ENCODE measurements at regions not wholly inside any gene's neighbourhood (a gene's known extent, or its start where the extent isn't known, plus 50 kb on each side); places are given as distances from the start of the nearest gene placed in this dataset.
"Not testable (repeated sequence)": the region's sequence is repeated elsewhere in the genome, so short reads cannot be mapped to it uniquely, and the experiment has no call there.

- Histone ChIP-seq H3K9ac (ENCODE audit: low read length in 5 of 5) (no peak overlapping the region), H3K4me1 (ENCODE audit: control insufficient read depth in 5 of 5, insufficient read depth in 5 of 5, low read length in 5 of 5) (peaks cover 0 to 6% (median 0%) of the 10 kb centered on the region in 5 donors), H3K27me3 (ENCODE audit: control insufficient read depth in 5 of 5, insufficient read depth in 4 of 5, low read length in 5 of 5) (no peaks in the 10 kb centered on the region), H3K9me3 (ENCODE audit: control insufficient read depth in 5 of 5, low read length in 5 of 5) (peaks cover 0 to 10% (median 0%) of the 10 kb centered on the region in 5 donors), H3K4me3 (ENCODE audit: low read depth in 1 of 5, low read length in 5 of 5) (no peak overlapping the region), H3K36me3 (ENCODE audit: control insufficient read depth in 5 of 5, insufficient read depth in 5 of 5, low read length in 5 of 5) (no peaks in the 10 kb centered on the region), H3K27ac (ENCODE audit: low read depth, low read length) (no peak overlapping the region)
Observed at GRCh38 chr2:33909945-33910695, 311.0 kb upstream of the FAM98A start.

GRCh38 chr2:33907866-33908265 is 308.8 kb upstream of the FAM98A start:
- no peak overlapping the region for H3K9ac ChIP-seq (ENCODE audit: low read length in 5 of 5)
- no peaks in the 10 kb centered on the region for H3K36me3 ChIP-seq (ENCODE audit: control insufficient read depth in 5 of 5, insufficient read depth in 5 of 5, low read length in 5 of 5)
- H3K9me3 ChIP-seq (ENCODE audit: control insufficient read depth in 5 of 5, low read length in 5 of 5), result no peaks in the 10 kb centered on the region

GRCh38 chr2:33906129-33906528 is 307.0 kb upstream of the FAM98A start:
- H3K9ac ChIP-seq (ENCODE audit: low read length in 5 of 5); H3K27ac ChIP-seq (ENCODE audit: low read depth, low read length); H3K27me3 ChIP-seq (ENCODE audit: control insufficient read depth in 5 of 5, insufficient read depth in 4 of 5, low read length in 5 of 5); H3K9me3 ChIP-seq (ENCODE audit: control insufficient read depth in 5 of 5, low read length in 5 of 5); H3K36me3 ChIP-seq (ENCODE audit: control insufficient read depth in 5 of 5, insufficient read depth in 5 of 5, low read length in 5 of 5); H3K4me1 ChIP-seq (ENCODE audit: control insufficient read depth in 5 of 5, insufficient read depth in 5 of 5, low read length in 5 of 5); H3K4me3 ChIP-seq (ENCODE audit: low read depth in 1 of 5, low read length in 5 of 5): not testable (repeated sequence)

More at GRCh38 chr2:33907866-33908265, 308.8 kb upstream of the FAM98A start:
- H3K4me3 ChIP-seq (ENCODE audit: low read depth in 1 of 5, low read length in 5 of 5), result no peak overlapping the region
- H3K27ac ChIP-seq (ENCODE audit: low read depth, low read length), result no peak overlapping the region
- H3K27me3 ChIP-seq (ENCODE audit: control insufficient read depth in 5 of 5, insufficient read depth in 4 of 5, low read length in 5 of 5), result no peaks in the 10 kb centered on the region
- peaks cover 0 to 6% (median 0%) of the 10 kb centered on the region in 5 donors for H3K4me1 ChIP-seq (ENCODE audit: control insufficient read depth in 5 of 5, insufficient read depth in 5 of 5, low read length in 5 of 5)

GRCh38 chr2:33904801-33905200 is 305.7 kb upstream of the FAM98A start:
- Histone ChIP-seq H3K4me1 (ENCODE audit: control insufficient read depth in 5 of 5, insufficient read depth in 5 of 5, low read length in 5 of 5) (peaks cover 0 to 2% (median 0%) of the 10 kb centered on the region in 5 donors), H3K9me3 (ENCODE audit: control insufficient read depth in 5 of 5, low read length in 5 of 5) (no peaks in the 10 kb centered on the region)

DNA sequence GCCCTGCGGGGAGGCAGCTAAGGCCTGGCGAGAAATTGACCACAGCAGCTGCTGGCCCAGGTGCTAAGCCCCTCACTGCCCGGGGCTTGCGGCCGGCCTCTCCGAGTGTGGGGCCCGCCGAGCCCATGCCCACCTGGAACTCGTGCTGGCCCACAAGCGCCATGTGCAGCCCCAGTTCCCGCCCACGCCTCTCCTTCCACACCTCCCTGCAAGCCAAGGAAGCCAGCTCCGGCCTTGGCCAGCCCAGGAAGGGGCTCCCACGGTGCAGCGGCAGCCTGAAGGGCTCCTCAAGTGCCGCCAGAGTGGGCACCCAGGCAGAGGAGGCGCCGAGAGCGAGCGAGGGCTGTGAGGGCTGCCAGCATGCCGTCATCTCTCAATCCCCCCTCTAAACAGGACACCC is 304.6 kb upstream of the FAM98A start:
- H3K27ac ChIP-seq (ENCODE audit: low read depth, low read length), result no peak overlapping the region
- H3K4me3 ChIP-seq (ENCODE audit: low read depth in 1 of 5, low read length in 5 of 5), result no peak overlapping the region
- H3K9me3 ChIP-seq (ENCODE audit: control insufficient read depth in 5 of 5, low read length in 5 of 5), result peaks cover 0 to 2% (median 0%) of the 10 kb centered on the region in 5 donors
- no peak overlapping the region for H3K9ac ChIP-seq (ENCODE audit: low read length in 5 of 5)
- no peaks in the 10 kb centered on the region for H3K36me3 ChIP-seq (ENCODE audit: control insufficient read depth in 5 of 5, insufficient read depth in 5 of 5, low read length in 5 of 5)
- H3K4me1 ChIP-seq (ENCODE audit: control insufficient read depth in 5 of 5, insufficient read depth in 5 of 5, low read length in 5 of 5), result no peaks in the 10 kb centered on the region
- no peaks in the 10 kb centered on the region for H3K27me3 ChIP-seq (ENCODE audit: control insufficient read depth in 5 of 5, insufficient read depth in 4 of 5, low read length in 5 of 5)

More at GRCh38 chr2:33904801-33905200, 305.7 kb upstream of the FAM98A start:
- no peak overlapping the region for H3K9ac ChIP-seq (ENCODE audit: low read length in 5 of 5)
- H3K27me3 ChIP-seq (ENCODE audit: control insufficient read depth in 5 of 5, insufficient read depth in 4 of 5, low read length in 5 of 5), result no peaks in the 10 kb centered on the region
- no peak overlapping the region for H3K27ac ChIP-seq (ENCODE audit: low read depth, low read length)
- H3K4me3 ChIP-seq (ENCODE audit: low read depth in 1 of 5, low read length in 5 of 5), result no peak overlapping the region
- H3K36me3 ChIP-seq (ENCODE audit: control insufficient read depth in 5 of 5, insufficient read depth in 5 of 5, low read length in 5 of 5), result no peaks in the 10 kb centered on the region

GRCh38 chr2:33903215-33903614 is 304.1 kb upstream of the FAM98A start:
- no peaks in the 10 kb centered on the region for H3K36me3 ChIP-seq (ENCODE audit: control insufficient read depth in 5 of 5, insufficient read depth in 5 of 5, low read length in 5 of 5)
- no peak overlapping the region for H3K27ac ChIP-seq (ENCODE audit: low read depth, low read length)
- peaks cover 0 to 5% (median 0%) of the 10 kb centered on the region in 5 donors for H3K9me3 ChIP-seq (ENCODE audit: control insufficient read depth in 5 of 5, low read length in 5 of 5)
- H3K9ac ChIP-seq (ENCODE audit: low read length in 5 of 5), result no peak overlapping the region
- no peak overlapping the region for H3K4me3 ChIP-seq (ENCODE audit: low read depth in 1 of 5, low read length in 5 of 5)
- no peaks in the 10 kb centered on the region for H3K4me1 ChIP-seq (ENCODE audit: control insufficient read depth in 5 of 5, insufficient read depth in 5 of 5, low read length in 5 of 5)
- no peaks in the 10 kb centered on the region for H3K27me3 ChIP-seq (ENCODE audit: control insufficient read depth in 5 of 5, insufficient read depth in 4 of 5, low read length in 5 of 5)

DNA sequence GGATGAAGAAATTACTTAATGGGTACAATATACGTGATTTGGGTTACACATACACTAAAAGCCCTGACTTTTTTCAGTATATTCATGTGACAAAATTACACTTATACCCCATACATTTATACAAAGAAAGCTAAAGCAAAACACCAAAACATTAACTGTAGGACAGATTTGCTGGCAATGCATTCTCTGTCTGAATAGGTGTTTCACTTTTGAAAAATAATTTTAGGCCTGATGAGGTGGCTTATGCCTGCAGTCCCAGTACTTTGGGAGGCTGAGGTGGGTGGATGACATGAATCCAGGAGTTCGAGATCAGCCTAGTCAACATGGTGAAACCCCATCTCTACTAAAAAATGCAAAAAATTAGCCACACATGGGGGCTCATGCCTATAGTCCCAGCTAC is 301.5 kb upstream of the FAM98A start:
- H3K9me3 ChIP-seq (ENCODE audit: control insufficient read depth in 5 of 5, low read length in 5 of 5), result peaks cover 0 to 5% (median 0%) of the 10 kb centered on the region in 5 donors
- H3K4me1 ChIP-seq (ENCODE audit: control insufficient read depth in 5 of 5, insufficient read depth in 5 of 5, low read length in 5 of 5), result no peaks in the 10 kb centered on the region
- H3K27me3 ChIP-seq (ENCODE audit: control insufficient read depth in 5 of 5, insufficient read depth in 4 of 5, low read length in 5 of 5), result no peaks in the 10 kb centered on the region
- H3K9ac ChIP-seq (ENCODE audit: low read length in 5 of 5), result no peak overlapping the region
- no peak overlapping the region for H3K4me3 ChIP-seq (ENCODE audit: low read depth in 1 of 5, low read length in 5 of 5)
- H3K27ac ChIP-seq (ENCODE audit: low read depth, low read length), result no peak overlapping the region
- H3K36me3 ChIP-seq (ENCODE audit: control insufficient read depth in 5 of 5, insufficient read depth in 5 of 5, low read length in 5 of 5), result no peaks in the 10 kb centered on the region

DNA sequence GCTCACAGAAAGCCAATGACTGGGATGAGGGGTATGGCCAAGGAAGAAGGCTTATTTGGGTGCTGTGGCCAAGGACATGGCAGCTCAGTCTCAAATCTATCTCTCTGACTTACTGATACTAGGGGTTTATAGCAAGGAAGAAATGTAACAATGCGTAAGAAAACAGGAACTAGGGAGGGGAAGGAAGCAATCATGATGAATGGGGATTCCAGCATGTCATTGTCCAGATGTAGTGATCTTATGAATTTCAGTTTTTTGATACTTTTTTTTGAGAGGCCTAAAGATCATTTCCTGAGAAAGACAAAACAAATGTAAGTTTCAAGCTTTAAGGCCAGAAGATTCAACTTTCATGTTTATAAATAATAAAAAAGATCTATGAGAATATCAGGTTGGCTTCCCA is 298.6 kb upstream of the FAM98A start:
- Histone ChIP-seq H3K4me3 (ENCODE audit: low read depth in 1 of 5, low read length in 5 of 5) (no peak overlapping the region), H3K27ac (ENCODE audit: low read depth, low read length) (no peak overlapping the region), H3K27me3 (ENCODE audit: control insufficient read depth in 5 of 5, insufficient read depth in 4 of 5, low read length in 5 of 5) (no peaks in the 10 kb centered on the region), H3K9ac (ENCODE audit: low read length in 5 of 5) (no peak overlapping the region), H3K36me3 (ENCODE audit: control insufficient read depth in 5 of 5, insufficient read depth in 5 of 5, low read length in 5 of 5) (no peaks in the 10 kb centered on the region), H3K9me3 (ENCODE audit: control insufficient read depth in 5 of 5, low read length in 5 of 5) (peaks cover 0 to 5% (median 0%) of the 10 kb centered on the region in 5 donors), H3K4me1 (ENCODE audit: control insufficient read depth in 5 of 5, insufficient read depth in 5 of 5, low read length in 5 of 5) (no peaks in the 10 kb centered on the region)

DNA sequence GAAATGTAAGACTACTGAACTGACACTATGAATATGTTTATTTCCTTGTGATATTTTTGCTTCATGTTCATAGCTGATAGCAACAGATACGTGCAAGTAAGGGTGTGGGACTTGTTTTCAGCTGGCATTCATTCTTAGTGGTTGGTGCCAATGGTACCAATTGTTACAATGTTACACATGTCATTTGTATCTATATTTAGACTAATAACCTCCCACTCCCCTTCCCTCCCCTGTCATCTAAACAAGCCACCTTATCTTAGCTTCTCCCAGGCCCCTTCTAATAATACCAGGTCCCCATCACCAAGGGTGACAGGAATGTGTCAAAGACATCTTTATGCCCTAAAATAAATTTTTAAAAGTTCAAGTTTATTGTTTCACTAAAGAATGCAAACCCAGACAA is 294.7 kb upstream of the FAM98A start:
- Histone ChIP-seq H3K9ac (ENCODE audit: low read length in 5 of 5) (no peak overlapping the region), H3K9me3 (ENCODE audit: control insufficient read depth in 5 of 5, low read length in 5 of 5) (peaks cover 0 to 3% (median 0%) of the 10 kb centered on the region in 5 donors), H3K36me3 (ENCODE audit: control insufficient read depth in 5 of 5, insufficient read depth in 5 of 5, low read length in 5 of 5) (no peaks in the 10 kb centered on the region), H3K4me1 (ENCODE audit: control insufficient read depth in 5 of 5, insufficient read depth in 5 of 5, low read length in 5 of 5) (no peaks in the 10 kb centered on the region), H3K4me3 (ENCODE audit: low read depth in 1 of 5, low read length in 5 of 5) (no peak overlapping the region), H3K27ac (ENCODE audit: low read depth, low read length) (no peak overlapping the region), H3K27me3 (ENCODE audit: control insufficient read depth in 5 of 5, insufficient read depth in 4 of 5, low read length in 5 of 5) (no peaks in the 10 kb centered on the region)

- Histone ChIP-seq H3K9me3 (ENCODE audit: control insufficient read depth in 5 of 5, low read length in 5 of 5) (no peaks in the 10 kb centered on the region), H3K4me3 (ENCODE audit: low read depth in 1 of 5, low read length in 5 of 5) (no peak overlapping the region), H3K4me1 (ENCODE audit: control insufficient read depth in 5 of 5, insufficient read depth in 5 of 5, low read length in 5 of 5) (no peaks in the 10 kb centered on the region), H3K27ac (ENCODE audit: low read depth, low read length) (no peak overlapping the region), H3K36me3 (ENCODE audit: control insufficient read depth in 5 of 5, insufficient read depth in 5 of 5, low read length in 5 of 5) (no peaks in the 10 kb centered on the region), H3K27me3 (ENCODE audit: control insufficient read depth in 5 of 5, insufficient read depth in 4 of 5, low read length in 5 of 5) (no peaks in the 10 kb centered on the region), H3K9ac (ENCODE audit: low read length in 5 of 5) (no peak overlapping the region)
Observed at GRCh38 chr2:33891616-33892015, 292.5 kb upstream of the FAM98A start.

All from subcutaneous abdominal adipose tissue (tissue), 5 donors.